Stromal cell of bone marrow (primary cell): ENCODE measurements at regions not wholly inside any gene's neighbourhood (a gene's known extent, or its start where the extent isn't known, plus 50 kb on each side); places are given as distances from the start of the nearest gene placed in this dataset.
"Not testable (repeated sequence)": the region's sequence is repeated elsewhere in the genome, so short reads cannot be mapped to it uniquely, and the experiment has no call there.

Experiments used
- DNase-seq: peaks from one replicate; pipeline ENCODE4 v3.0.0-alpha.2; 2012; ENCODE audit warnings: low read depth

DNA sequence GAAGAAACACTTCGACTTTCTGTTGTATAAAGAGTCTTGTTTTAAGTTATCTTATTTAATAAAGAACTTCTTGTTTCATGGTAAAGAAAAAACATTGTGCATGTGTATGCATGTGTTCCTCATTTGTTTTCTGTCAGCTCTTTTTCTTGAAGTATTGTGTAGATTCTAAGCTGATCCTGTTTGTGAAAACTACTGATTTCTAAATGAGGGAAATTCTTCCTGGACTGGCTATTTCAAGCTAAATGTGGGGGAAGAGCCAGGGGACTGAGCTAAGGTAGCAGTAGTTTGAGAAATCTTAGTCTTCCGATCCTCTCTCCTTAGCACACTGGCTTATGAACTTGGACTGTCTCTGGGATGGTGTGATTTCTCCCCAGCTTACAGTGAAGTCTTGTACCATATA is 56.4 kb upstream of the RBMS1 start:
- no peak for DNase-seq

DNA sequence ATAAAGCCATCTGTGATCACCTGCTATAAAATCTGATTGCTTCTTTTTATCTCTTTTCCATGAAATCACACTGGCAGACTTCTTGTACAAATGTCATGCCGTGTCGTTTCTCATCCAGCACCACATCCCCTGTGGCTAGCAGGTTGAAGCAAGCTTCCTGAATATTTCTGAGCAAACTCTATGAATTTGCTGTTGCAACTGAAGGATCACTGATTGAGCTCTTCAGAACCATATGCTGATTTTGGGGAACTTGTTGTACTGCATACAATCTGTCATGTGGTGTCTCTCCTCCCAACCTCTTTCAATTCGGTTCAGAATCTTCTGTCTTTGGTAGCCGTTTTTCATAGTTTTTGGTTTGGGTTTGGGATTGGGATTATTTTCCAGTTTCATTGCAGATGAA is 57.7 kb upstream of the RBMS1 start:
- no peak for DNase-seq

DNA sequence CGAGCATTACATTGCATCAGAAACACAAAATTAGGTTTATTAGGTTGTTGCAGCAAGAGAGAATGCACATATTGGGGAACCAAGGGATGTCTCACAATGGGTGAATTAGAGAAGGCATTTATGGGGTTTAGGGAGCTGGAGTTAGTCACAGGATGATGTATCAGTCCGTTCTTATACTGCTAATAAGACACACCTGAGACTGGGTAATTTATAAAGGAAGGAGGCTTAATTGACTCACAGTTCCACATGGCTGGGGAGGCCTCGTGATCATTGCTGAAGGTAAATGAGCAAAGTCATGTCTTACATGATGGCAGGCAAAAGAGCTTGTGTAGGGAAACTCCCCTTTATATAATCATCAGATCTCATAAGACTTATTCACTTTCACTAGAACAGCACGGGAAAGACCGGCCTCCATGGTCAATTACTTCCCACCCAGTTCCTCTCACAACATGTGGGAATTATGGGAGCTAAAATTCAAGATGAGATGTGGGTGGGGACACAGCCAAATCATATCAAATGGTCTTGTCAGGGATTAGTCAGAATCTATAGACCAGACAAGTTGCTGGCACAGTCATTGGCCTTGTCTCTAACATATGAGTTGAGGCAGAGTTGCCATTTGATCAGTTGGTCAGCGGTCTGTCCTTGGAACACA is 61.9 kb upstream of the RBMS1 start:
- no peak for DNase-seq

DNA sequence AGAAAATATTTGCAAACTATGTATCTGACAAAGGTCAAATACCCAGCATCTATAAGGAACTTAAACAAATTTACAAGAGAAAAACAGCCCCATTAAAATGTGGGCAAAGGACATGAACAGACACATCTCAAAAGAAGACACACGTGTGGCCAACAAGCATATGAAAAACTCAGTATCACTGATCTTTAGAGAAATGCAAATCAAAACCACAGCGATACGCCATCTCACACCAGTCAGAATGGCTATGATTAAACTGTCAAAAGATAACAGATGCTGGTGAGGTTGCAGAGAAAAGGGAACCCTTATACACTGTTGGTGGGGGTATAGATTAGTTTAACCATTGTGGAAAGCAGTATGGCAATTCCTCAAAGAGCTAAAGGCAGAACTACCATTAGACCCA is 64.3 kb upstream of the RBMS1 start:
- DNase-seq = no peak

DNA sequence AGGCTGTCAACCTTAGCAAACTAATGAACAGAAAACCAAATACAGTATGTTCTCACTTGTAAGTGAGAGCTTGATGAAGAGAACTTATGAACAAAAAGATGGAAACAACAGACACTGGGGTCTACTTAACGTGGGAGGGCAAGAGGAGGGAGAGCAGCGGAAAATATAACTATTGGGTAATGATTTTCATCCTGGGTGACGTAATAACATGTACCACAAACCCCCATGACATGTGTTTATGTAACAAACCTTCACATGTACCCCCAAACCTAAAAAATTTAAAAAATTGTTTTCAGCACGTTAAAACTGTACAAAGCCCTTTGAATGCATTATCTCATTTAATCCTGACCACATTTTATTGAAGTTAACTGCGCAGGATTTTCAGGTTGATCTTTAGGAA is 64.9 kb upstream of the RBMS1 start:
- DNase-seq = no peak

DNA sequence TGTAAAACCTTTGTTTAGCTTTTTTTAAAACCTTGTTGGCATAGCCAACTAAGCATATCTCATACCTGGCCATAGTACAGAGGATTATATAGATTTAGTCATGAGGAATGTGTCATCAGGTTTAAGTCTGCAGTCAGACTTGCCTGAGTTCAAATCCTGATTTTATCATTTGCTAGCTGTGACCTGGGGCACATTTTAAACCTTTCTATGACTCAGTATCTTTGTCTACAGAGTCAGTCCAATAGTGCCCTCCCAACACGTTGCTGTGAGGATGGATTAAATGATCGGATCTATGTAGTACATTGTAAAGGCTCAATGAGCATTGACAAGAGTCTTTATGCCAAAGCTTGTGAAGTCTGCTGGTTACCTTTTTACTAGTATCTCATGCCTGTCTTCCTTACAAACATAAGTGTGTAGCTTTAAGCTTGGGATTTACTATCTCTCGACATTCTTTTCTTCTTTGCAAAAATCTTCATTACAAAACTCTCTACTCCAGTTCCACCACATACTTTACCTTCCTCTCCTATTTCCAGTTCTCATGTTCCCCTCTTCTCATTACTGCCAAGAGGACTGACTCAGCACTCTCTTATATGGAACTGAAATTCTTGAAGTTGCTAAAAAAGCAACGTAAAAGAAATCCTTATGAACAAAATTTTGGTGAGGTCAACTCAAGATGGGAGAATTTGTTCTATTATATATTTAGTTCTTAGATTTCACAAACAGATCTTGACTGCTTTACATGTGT is 68.1 kb upstream of the RBMS1 start:
- peak; percentile 51 for DNase-seq

DNA sequence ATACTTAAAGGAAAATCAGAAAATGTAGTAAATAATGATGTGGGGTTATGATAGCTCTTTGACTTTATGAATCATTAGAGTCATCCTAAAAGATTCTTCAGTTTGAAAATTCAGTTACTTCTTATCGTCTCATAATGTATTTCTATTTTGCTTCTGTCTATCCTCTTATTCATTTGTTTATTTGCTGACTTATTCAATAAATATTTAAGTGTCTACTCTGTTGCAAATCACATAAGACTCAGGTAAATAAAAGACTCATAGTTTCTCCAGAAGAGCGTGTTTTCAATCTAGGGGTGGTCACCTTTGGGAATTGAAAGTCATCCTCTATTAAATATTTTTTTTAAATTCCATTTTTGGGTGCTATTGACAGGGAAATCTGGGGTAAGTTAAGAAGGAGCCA is 69.1 kb upstream of the RBMS1 start:
- DNase-seq = no peak

DNA sequence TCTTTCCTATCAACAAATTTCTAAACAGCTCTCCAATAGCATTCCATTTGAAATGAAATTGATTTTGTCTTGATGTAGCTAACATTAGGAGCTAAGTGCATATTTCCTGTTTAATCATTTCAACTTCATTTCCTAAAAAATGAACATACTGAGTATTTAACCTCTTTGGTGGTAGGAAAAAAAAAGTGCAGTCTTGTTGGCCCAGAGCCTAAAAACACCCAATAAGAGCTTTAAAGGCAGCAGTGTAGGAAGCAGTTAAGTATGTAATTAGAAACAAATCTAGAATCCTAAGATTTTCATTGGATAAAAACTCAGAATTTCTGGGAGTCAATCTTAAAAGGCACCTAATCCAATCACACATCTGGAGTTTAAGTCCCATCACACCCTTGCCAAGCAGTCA is 71.0 kb upstream of the RBMS1 start:
- no peak for DNase-seq

DNA sequence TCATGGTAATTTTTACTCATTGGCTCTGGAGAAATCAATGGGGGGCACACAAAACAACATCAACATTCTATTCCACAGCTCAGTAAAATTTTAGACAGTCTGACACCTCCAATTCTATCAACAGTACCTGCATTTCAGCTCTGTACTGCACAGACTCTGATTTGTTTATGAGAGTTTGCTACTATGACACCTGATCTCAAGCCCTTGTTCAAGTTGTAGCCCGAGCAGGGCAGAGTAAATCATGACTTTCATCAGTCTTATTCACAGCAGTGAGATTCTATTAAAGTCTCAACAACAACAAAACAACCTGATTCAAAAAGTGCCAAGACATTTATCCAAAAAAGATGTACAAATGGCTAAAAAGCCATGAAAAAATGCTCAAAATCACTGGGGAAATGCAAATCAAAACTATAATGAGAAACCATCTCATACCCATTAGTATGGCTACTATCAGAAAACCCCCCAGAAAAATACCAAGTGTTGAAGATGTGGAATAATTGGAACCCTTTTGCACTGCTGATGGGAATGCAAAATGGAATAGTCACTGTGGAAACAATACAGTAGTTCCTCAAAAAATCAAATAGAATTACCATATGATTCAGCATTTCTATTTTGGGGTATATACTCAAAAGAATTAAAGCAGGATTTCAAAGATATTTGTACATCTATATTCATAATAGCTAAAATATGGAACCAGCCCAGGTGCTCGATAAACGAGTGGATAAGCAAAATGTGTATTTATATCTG is 71.7 kb upstream of the RBMS1 start:
- no peak for DNase-seq

DNA sequence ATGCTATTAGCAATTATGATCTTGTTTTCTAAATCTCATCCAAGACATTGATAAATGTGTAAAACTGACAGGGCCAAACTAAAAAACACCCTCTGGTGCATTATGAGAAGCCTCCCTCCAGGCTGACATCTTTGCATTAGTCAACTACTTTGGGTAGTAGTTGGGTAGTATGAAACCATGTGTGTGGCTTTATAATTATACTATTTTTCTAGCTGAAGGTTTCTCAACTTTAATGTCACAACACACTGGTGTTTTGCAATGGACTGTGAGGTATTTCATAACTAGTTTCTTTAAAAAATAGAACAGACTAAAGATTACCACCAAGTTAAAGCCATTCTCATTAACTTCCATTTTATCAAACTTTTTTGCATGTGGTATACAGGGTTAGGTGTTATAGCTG is 73.1 kb upstream of the RBMS1 start:
- DNase-seq = peak; percentile 62

DNA sequence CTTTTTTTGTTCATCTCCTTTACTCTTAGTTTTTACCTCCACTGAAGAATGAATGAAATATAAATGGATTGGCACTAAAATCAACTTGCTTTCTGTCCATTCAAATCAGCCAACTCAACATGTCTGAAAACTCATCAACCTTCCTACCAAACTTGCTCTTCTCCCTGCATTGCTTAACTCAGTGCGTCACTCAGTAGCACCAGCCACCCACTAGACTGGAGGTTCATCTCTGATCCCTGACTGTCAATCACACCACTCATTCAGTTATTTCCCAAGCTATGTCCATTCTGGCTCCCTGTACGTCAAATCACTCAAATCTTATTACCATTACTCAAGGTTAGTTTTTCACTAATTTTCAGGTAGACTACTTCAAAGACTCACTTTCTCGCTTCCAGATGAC is 75.2 kb upstream of the RBMS1 start:
- DNase-seq = no peak

DNA sequence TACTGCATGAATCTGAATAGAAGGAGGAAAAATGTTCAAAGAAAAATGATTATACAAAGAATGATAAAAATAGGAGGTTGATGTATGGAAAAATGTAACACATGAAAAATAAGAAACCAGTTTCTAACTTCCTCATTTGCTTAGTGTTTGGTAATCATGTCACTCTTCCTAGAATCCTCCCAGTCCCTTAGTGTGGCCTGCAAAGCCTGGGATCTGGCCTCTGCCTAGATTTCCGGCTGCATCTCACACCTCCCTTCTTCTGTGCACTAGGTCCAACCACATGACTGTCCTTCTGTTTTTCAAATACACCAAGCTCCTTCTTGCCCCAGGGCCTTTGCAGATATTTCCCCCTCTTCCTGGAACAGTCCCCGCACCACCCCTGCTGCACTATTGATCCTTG is 76.8 kb upstream of the RBMS1 start:
- DNase-seq = no peak

DNA sequence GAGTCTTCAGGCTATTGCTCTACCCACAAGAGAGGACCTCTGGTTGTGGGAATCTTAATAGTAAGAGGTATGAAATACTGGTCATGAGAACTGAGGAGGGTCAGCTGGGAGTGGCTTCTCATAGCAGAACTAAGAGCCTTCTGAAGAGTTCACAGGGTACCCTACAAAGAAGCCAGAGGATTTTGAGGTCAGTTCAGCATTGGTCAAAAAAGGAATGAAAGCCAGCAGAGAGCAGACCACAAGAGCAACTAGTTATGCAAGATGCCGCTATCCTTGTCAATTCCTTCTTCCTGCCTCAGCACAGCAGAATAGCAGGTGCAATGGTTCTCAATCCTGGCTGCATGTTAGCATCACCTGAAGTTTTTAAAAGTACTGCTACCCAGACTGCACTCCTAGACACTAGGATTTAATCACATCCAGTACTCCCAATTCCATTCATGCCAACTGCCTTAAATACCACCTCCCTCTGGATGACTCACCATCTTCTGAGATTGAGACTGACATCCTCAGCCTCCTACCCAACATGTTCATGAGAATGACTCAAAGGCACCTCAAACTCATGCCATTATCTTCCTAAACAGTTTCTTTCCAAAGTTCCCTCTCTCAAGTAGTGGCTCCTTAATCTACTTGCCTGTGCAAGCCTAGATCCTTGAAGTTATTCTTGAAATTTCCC is 81.0 kb upstream of the RBMS1 start:
- DNase-seq = peak; percentile 82

DNA sequence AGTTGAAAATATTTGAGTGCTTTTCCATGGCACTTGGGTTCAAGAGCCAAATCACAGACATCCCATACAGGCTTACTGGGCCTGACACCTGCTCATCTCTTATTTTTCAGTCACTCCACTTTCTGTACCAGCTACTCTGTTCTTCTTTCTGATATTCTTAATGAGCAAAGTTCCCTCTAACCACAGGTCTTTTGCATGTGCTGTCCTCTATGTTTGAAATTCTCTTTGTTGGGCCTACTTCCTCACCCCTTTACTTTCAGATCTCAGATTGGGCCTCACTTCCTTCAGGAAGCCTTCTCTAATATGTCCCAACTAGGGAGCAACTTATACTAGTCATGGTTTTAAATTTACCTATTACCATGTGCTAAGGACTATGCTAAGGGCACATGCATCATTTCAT is 81.8 kb upstream of the RBMS1 start:
- DNase-seq = no peak

DNA sequence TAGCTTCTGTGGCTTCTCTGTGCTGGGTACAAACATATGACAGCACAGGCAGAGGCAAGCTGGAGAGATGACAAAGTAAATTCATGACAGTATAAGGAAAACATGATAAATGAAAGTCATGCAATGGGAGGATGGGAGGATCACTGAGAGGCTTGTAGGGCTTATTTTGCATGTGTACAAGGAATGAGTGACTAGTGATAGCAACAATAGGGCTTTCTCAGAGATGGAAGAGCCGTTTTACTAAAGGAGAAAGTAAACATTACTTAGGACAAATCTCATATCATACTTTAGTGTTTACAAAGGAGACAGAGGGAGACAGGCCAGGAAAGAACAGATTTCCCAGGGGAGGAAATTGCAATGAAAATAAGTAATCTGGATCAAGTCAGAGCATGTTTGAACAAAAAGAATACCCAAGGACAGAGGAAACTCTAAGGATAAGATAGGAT is 82.5 kb upstream of the RBMS1 start:
- peak; percentile 63 for DNase-seq

DNA sequence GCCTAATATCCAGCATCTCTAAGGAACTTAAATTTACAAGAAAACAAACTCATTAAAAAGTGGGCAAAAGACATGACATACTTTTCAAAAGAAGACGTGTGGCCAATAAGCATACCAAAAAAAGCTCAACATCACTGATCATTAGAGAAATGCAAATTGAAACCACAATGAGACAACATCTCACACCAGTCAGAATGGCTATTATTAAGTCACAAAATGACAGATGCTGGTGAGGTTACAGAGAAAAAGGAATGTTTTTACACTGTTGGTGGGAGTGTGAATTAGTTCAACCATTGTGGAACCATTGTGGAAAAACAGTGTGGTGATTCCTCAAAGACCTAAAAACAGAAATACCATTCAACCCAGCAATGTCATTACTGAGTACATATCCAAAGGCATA is 83.5 kb upstream of the RBMS1 start:
- DNase-seq = not testable (repeated sequence)

DNA sequence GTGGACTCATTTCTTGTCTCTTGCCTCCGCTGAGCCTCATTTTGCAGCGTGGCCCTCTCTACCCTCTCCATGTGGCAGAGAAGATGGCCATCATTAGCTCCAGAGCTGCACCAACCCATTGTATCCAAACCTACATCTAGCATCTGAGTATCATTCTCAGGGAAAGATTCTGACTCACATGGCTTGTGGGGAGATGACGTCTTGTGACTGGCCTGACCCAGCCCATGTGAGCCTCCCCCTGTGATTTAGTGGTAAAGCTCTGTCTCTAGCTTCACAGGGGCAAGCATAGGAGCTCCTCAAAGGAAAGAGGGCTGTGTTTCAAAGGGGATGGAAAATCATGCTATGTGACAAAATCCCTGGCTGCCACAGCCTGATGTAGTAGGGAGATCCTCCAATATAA is 87.4 kb upstream of the RBMS1 start:
- DNase-seq = peak; percentile 76

DNA sequence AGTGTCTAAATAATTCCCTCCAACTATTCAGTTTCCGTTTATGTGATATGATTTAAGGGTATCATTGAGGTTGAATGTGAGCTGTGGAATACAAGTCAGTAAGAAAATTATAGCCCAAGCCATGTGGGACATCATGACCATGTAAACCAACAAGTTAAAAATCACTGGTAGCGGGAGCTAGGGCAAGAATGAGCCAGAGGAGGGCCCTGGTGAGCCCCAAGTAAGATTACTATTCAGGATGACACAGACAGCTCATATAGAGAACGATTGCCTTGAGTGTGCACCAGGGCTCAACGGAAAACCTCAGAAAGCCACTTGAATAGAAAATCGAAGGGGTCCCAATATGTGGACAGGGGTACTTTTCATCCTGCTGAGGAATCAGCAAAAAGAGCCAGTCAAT is 87.8 kb upstream of the RBMS1 start:
- no peak for DNase-seq

DNA sequence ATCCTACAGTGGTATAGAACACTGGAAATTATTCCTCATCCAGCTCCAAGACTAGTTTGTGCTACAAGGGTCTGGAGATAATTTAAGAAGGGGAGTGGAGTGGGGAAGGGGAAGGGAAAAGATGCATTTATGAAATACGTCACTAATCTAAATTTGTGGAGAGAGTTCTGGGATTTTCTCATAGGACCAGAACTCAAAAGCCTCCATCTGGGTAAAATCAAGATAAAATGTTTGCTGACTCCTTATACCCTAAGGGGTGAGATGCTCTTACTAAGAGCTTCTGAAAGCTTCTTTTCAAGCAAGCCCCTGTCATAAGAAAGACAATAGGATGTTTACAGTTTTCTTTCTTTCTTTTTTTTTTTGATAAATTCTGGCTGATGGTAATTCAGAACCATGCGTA is 88.5 kb upstream of the RBMS1 start:
- DNase-seq = no peak

DNA sequence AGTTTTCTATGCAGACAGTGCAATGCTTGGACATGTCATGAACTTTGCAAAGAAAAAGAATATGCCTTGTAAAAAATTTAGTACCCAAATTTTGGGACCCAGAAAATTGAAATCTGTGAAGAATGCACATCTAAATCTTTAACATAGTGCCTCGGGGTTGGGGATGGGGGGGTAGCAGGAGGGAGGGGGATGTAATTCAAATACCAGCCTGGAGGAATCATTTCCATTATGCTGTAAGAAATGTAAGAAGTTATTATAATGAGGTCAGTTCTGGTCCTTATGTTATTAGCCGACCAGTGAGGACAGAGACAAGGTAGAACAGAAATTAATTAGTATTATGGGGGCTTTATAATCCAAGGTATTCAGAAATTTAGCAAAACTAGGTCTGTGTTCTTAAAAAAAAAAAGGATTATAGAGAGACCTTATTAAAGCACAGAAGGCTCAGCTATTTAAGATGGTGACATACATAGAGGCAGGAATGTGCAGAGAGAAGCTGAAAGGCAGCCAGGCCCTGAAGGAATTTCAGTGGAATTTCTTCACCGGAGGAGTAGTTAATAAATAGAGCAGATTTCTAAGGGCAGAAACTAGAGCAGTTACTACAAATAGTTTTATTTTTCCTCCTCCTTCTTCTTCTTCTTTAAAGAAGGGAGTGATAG is 89.0 kb upstream of the RBMS1 start:
- peak; percentile 28 for DNase-seq

DNA sequence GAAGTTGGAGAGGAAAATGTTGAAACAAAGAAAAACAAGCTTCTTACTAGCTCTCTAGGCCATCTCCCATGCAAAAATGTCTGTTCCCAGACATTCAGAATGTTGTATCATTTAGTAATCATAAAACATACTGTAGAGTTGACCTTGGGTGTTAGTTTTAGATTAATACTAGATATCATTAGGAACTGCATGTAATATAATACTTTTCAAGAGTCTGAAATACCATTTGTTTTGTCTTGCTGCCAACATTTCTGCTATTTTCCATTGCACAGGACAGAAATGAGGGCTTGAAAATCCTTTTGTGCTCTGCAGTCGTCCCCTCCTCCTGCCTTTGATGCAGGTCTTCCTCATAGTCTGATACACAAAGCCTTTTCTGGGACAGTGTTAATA is 89.5 kb upstream of the RBMS1 start:
- DNase-seq = peak; percentile 31
